ENCODE measurements at regions not wholly inside any gene's neighbourhood (a gene's known extent, or its start where the extent isn't known, plus 50 kb on each side); places are given as distances from the start of the nearest gene placed in this dataset.
"Not testable (repeated sequence)": the region's sequence is repeated elsewhere in the genome, so short reads cannot be mapped to it uniquely, and the experiment has no call there.

GRCh38 chr12:97985834-97986233 lies 523.2 kb downstream of the RMST start:
- no peak for DNase-seq (ENCODE audit: low spot score)

- not testable (repeated sequence) for DNase-seq (ENCODE audit: low spot score)
These were observed 526.0 kb downstream of the RMST start for GRCh38 chr12:97988588-97988987.

- DNase-seq (ENCODE audit: low spot score) = no peak
These were observed 525.9 kb upstream of the TMPO start for GRCh38 chr12:97989366-97989940.

- DNase-seq (ENCODE audit: low spot score) = no peak
These were observed 520.5 kb upstream of the TMPO start for GRCh38 chr12:97994746-97995484.

- DNase-seq (ENCODE audit: low spot score) = no peak
These were observed 519.8 kb upstream of the TMPO start for GRCh38 chr12:97995559-97995958.

- no peak for DNase-seq (ENCODE audit: low spot score)
These were observed 514.0 kb upstream of the TMPO start for GRCh38 chr12:98001430-98001829.

- no peak for DNase-seq (ENCODE audit: low spot score)
These were observed 512.4 kb upstream of the TMPO start for GRCh38 chr12:98002887-98003493.

- DNase-seq (ENCODE audit: low spot score) = no peak
These were observed 507.4 kb upstream of the TMPO start for GRCh38 chr12:98007963-98008362.

GRCh38 chr12:98013560-98013959 lies 501.8 kb upstream of the TMPO start:
- no peak for DNase-seq (ENCODE audit: low spot score)

GRCh38 chr12:98018836-98019235 lies 496.6 kb upstream of the TMPO start:
- DNase-seq (ENCODE audit: low spot score) = no peak

GRCh38 chr12:98020376-98020775 lies 495.0 kb upstream of the TMPO start:
- no peak for DNase-seq (ENCODE audit: low spot score)

GRCh38 chr12:98022961-98023360 lies 492.4 kb upstream of the TMPO start:
- DNase-seq (ENCODE audit: low spot score) = no peak

GRCh38 chr12:98037401-98038140 lies 477.8 kb upstream of the TMPO start:
- DNase-seq (ENCODE audit: low spot score) = no peak

GRCh38 chr12:98042668-98043067 lies 472.7 kb upstream of the TMPO start:
- DNase-seq (ENCODE audit: low spot score) = no peak

- DNase-seq (ENCODE audit: low spot score) = no peak
These were observed 470.0 kb upstream of the TMPO start for GRCh38 chr12:98045395-98045794.

- no peak for DNase-seq (ENCODE audit: low spot score)
These were observed 467.1 kb upstream of the TMPO start for GRCh38 chr12:98048326-98048725.

- no peak for DNase-seq (ENCODE audit: low spot score)
These were observed 462.2 kb upstream of the TMPO start for GRCh38 chr12:98053202-98053601.

- DNase-seq (ENCODE audit: low spot score) = no peak
These were observed 457.7 kb upstream of the TMPO start for GRCh38 chr12:98057701-98058100.

- DNase-seq (ENCODE audit: low spot score) = no peak
These were observed 457.2 kb upstream of the TMPO start for GRCh38 chr12:98058213-98058612.

- no peak for DNase-seq (ENCODE audit: low spot score)
These were observed 456.6 kb upstream of the TMPO start for GRCh38 chr12:98058838-98059237.

GRCh38 chr12:98059659-98060343 lies 455.6 kb upstream of the TMPO start:
- DNase-seq (ENCODE audit: low spot score) = no peak

GRCh38 chr12:98060411-98060810 lies 455.0 kb upstream of the TMPO start:
- no peak for DNase-seq (ENCODE audit: low spot score)
